KOPT-K1 (cell line): ENCODE measurements at regions not wholly inside any gene's neighbourhood (a gene's known extent, or its start where the extent isn't known, plus 50 kb on each side); places are given as distances from the start of the nearest gene placed in this dataset.

Source experiments
- H3K27ac ChIP-seq: fragments of 200-600 bp; sonication (generic); 2 replicates; pipeline ENCODE4 v1.5.1; 2016; ENCODE audit warnings: antibody characterized with exemption, mild to moderate bottlenecking, low read depth, low read length; ENCODE audit not compliant: poor library complexity, severe bottlenecking
- H3K36me3 ChIP-seq: fragments of 200-600 bp; sonication (generic); 2 replicates; pipeline ENCODE4 v1.5.1; 2017; ENCODE audit warnings: antibody characterized with exemption, mild to moderate bottlenecking, low read length, moderate library complexity; ENCODE audit not compliant: insufficient read depth
- H3K9me3 ChIP-seq: fragments of 200-600 bp; sonication (generic); 2 replicates; pipeline ENCODE4 v1.5.1; 2017; ENCODE audit warnings: antibody characterized with exemption, low read length, mild to moderate bottlenecking; ENCODE audit not compliant: insufficient read depth, poor library complexity, severe bottlenecking

DNA sequence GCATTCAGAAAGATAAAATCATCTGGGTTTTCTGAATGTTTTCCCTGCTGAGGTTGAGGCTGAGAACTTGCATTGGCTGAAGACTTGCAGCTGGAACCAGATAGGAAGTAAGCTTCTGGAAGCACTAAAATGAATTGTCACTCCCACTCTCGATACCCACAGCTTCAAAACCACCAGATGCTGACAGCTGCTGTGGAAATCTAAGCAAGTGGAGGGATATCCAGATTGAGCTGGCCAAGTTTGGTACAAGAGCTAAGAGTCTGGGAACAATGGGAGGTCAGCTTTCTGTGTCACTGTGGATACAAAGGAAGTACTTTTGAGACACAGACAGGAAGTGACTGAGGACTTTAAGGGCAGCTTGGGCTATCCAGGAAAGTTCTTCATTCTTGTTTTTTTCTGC, 51.3 kb upstream of the CD44 start:
- no peaks in the 10 kb centered on the region for H3K9me3 ChIP-seq
- H3K36me3 ChIP-seq: no peaks in the 10 kb centered on the region
- no peak overlapping the region for H3K27ac ChIP-seq

DNA sequence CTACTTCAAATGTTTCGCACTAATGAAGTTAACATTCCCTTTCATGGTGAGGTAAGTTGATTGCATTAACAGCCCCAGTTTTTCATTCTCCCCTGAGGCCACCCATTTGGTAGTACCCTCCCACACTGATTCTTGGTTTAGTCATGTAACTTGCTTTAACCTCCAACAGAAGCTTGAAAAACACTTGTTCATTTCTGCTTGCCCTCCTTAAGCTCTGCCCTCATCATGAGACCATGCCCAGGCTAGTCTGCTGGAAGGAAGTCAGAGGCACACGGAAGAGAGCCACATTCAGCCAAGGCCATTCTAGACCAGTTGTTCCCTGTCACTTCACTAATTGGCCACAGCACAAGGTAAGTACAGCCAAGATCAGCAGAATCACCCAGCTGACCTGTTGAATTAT, 50.7 kb upstream of the CD44 start:
- H3K36me3 ChIP-seq: no peaks in the 10 kb centered on the region
- no peak overlapping the region for H3K27ac ChIP-seq
- no peaks in the 10 kb centered on the region for H3K9me3 ChIP-seq

DNA sequence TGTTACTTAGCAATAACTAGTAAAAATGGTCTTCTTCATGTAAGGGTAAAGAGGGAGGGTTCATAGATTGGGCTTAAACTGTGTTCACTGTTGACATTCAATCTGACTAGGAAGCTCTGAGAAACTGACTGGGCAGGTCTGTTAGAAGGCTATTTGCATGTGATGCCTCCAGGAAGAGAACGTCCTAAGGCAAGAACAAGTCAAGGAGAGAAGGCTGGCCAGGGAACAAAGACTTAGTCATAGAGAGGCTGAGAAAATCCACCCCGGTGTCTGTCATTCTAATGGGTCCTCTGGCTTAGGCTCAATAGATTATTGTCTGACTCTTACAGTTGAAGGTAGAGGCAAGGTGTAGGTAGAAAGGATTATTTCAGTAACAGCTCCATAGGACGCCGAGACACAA, 50.3 kb upstream of the CD44 start:
- H3K27ac ChIP-seq: no peak overlapping the region
- no peaks in the 10 kb centered on the region for H3K36me3 ChIP-seq
- no peaks in the 10 kb centered on the region for H3K9me3 ChIP-seq
